H9 (cell line): ENCODE measurements at regions not wholly inside any gene's neighbourhood (a gene's known extent, or its start where the extent isn't known, plus 50 kb on each side); places are given as distances from the start of the nearest gene placed in this dataset.

ENCODE experiments used
- DNase-seq: peaks from one replicate; pipeline ENCODE4 v3.0.0-alpha.2; 2017
- H2AFZ ChIP-seq: one replicate; pipeline ENCODE4 v1.6.1; 2013; ENCODE audit warnings: mild to moderate bottlenecking, low read length, control low read depth, moderate library complexity
- H2AK5ac ChIP-seq: 2 replicates; pipeline ENCODE4 v1.6.1; 2013; ENCODE audit warnings: low read length, control low read depth, mixed read lengths; ENCODE audit not compliant: insufficient read length
- H2BK120ac ChIP-seq: one replicate; pipeline ENCODE4 v1.6.1; 2013; ENCODE audit warnings: low read depth, mild to moderate bottlenecking, low read length, control low read depth, inconsistent platforms; ENCODE audit not compliant: poor library complexity, severe bottlenecking
- H2BK12ac ChIP-seq: 2 replicates; pipeline ENCODE4 v1.6.1; 2013; ENCODE audit warnings: low read length, control low read depth, mixed read lengths, low read depth; ENCODE audit not compliant: insufficient read length
- H2BK15ac ChIP-seq: 2 replicates; pipeline ENCODE4 v1.6.1; 2013; ENCODE audit warnings: low read depth, low read length, control low read depth
- H2BK20ac ChIP-seq: one replicate; pipeline ENCODE4 v1.6.1; 2013; ENCODE audit warnings: low read depth, mild to moderate bottlenecking, low read length, control low read depth, inconsistent platforms; ENCODE audit not compliant: poor library complexity, severe bottlenecking
- H2BK5ac ChIP-seq: 2 replicates; pipeline ENCODE4 v1.6.1; 2013; ENCODE audit warnings: low read length, control low read depth, mixed read lengths; ENCODE audit not compliant: insufficient read length
- H3K14ac ChIP-seq: 2 replicates; pipeline ENCODE4 v1.6.1; 2013; ENCODE audit warnings: low read length, control low read depth; ENCODE audit not compliant: insufficient read depth
- H3K18ac ChIP-seq: 2 replicates; pipeline ENCODE4 v1.6.1; 2013; ENCODE audit warnings: low read depth, mild to moderate bottlenecking, mixed read lengths, low read length, control low read depth; ENCODE audit not compliant: insufficient read length
- H3K23ac ChIP-seq: 2 replicates; pipeline ENCODE4 v1.6.1; 2013; ENCODE audit warnings: low read length, control low read depth, mixed read lengths, low read depth; ENCODE audit not compliant: insufficient read length
- H3K23me2 ChIP-seq: 2 replicates; pipeline ENCODE4 v1.6.1; 2013; ENCODE audit warnings: low read depth, mild to moderate bottlenecking, mixed read lengths, low read length, control low read depth; ENCODE audit not compliant: insufficient read length, poor library complexity, severe bottlenecking
- H3K27ac ChIP-seq: 2 replicates; pipeline ENCODE4 v1.5.1; 2013; ENCODE audit warnings: low read length, control low read depth, mixed read lengths, low read depth; ENCODE audit not compliant: insufficient read length
- H3K27me3 ChIP-seq: 2 replicates; pipeline ENCODE4 v1.6.1; 2013; ENCODE audit warnings: low read length, control low read depth, inconsistent platforms; ENCODE audit not compliant: insufficient read depth
- H3K4ac ChIP-seq: 2 replicates; pipeline ENCODE4 v1.6.1; 2013; ENCODE audit warnings: low read depth, mild to moderate bottlenecking, control low read depth, inconsistent platforms, low read length, moderate library complexity
- H3K4me1 ChIP-seq: 2 replicates; pipeline ENCODE4 v1.6.1; 2013; ENCODE audit warnings: low read length, control low read depth, inconsistent platforms; ENCODE audit not compliant: insufficient read depth
- H3K4me2 ChIP-seq: 2 replicates; pipeline ENCODE4 v1.6.1; 2013; ENCODE audit warnings: low read length, control low read depth, mixed read lengths; ENCODE audit not compliant: insufficient read length, insufficient read depth
- H3K56ac ChIP-seq: 2 replicates; pipeline ENCODE4 v1.6.1; 2013; ENCODE audit warnings: low read depth, mild to moderate bottlenecking, mixed read lengths, low read length, control low read depth; ENCODE audit not compliant: insufficient read length
- H3K79me1 ChIP-seq: 2 replicates; pipeline ENCODE4 v1.6.1; 2013; ENCODE audit warnings: low read depth, mild to moderate bottlenecking, moderate library complexity, low read length, control low read depth, inconsistent platforms; ENCODE audit not compliant: insufficient read depth, poor library complexity, severe bottlenecking
- H3K79me2 ChIP-seq: 2 replicates; pipeline ENCODE4 v1.6.1; 2013; ENCODE audit warnings: low read length, control low read depth, inconsistent platforms; ENCODE audit not compliant: insufficient read depth
- H3K9ac ChIP-seq: 2 replicates; pipeline ENCODE4 v1.6.1; 2013; ENCODE audit warnings: low read length, control low read depth, mixed read lengths; ENCODE audit not compliant: insufficient read length; ENCODE audit errors: extremely low read depth
- H3K9me3 ChIP-seq: one replicate; pipeline ENCODE4 v1.6.1; 2013; ENCODE audit warnings: low read depth, low read length, inconsistent platforms; ENCODE audit not compliant: control insufficient read depth
- H3T11ph ChIP-seq: one replicate; pipeline ENCODE4 v1.6.1; 2013; ENCODE audit warnings: mild to moderate bottlenecking, low read length, control low read depth, inconsistent platforms
- H4K20me1 ChIP-seq: one replicate; pipeline ENCODE4 v1.6.1; 2013; ENCODE audit not compliant: control insufficient read depth, insufficient read length, insufficient read depth
- H4K5ac ChIP-seq: 2 replicates; pipeline ENCODE4 v1.6.1; 2013; ENCODE audit warnings: low read depth, mild to moderate bottlenecking, mixed read lengths, low read length, control low read depth; ENCODE audit not compliant: insufficient read length
- H4K8ac ChIP-seq: replicated peaks from 2 replicates; pipeline ENCODE4 v1.6.1; 2013; ENCODE audit warnings: low read length, control low read depth, mixed read lengths, low read depth; ENCODE audit not compliant: insufficient read length
- H4K91ac ChIP-seq: 2 replicates; pipeline ENCODE4 v1.6.1; 2013; ENCODE audit warnings: low read depth, mild to moderate bottlenecking, moderate library complexity, mixed read lengths, low read length, control low read depth; ENCODE audit not compliant: insufficient read length
- H3K27ac Mint-ChIP-seq, 3 experiments: 2 replicates in 2 of 3; 3 replicates in 1 of 3; pipeline ENCODE4 v1.8.0; 2020 to 2021; ENCODE audit warnings: mixed read lengths in 3 of 3, mild to moderate bottlenecking in 1 of 3, moderate library complexity in 1 of 3
- H3K27me3 Mint-ChIP-seq: 2 replicates; pipeline ENCODE4 v1.8.0; 2021; ENCODE audit warnings: low read depth, mild to moderate bottlenecking, moderate library complexity, mixed read lengths
- H3K36me3 Mint-ChIP-seq, 3 experiments: 2 replicates in 2 of 3; 3 replicates in 1 of 3; pipeline ENCODE4 v1.8.0; 2020 to 2021; ENCODE audit warnings: low read depth in 3 of 3, mixed read lengths in 3 of 3; ENCODE audit not compliant: insufficient read depth in 1 of 3
- H3K4me1 Mint-ChIP-seq, 2 experiments: 2 replicates each; pipeline ENCODE4 v1.8.0; 2020; ENCODE audit warnings: mixed read lengths in 2 of 2
- H3K4me3 Mint-ChIP-seq, 2 experiments: 2 replicates in 1 of 2; 3 replicates in 1 of 2; pipeline ENCODE4 v1.8.0; 2020 to 2021; ENCODE audit warnings: mild to moderate bottlenecking in 2 of 2, mixed read lengths in 2 of 2, moderate library complexity in 1 of 2
- H3K9me3 Mint-ChIP-seq, 2 experiments: 2 replicates in 1 of 2; 3 replicates in 1 of 2; pipeline ENCODE4 v1.8.0; 2020; ENCODE audit warnings: mild to moderate bottlenecking in 2 of 2, mixed read lengths in 2 of 2, moderate library complexity in 1 of 2
- CTCF ChIP-seq: fragments of 200-600 bp; sonication (generic); conservative IDR thresholded peaks from 3 replicates; pipeline ENCODE4 v1.8.0; 2021; ENCODE audit warnings: antibody characterized with exemption, mild to moderate bottlenecking
- WGBS: extraction: QIAGEN DNeasy Blood & Tissue Kit; methylation state at CpG from one replicate; pipeline ENCODE4 v1.1.7; 2013; ENCODE audit warnings: missing lambda C conversion rate, low lambda C conversion rate, mixed read lengths; ENCODE audit not compliant: insufficient read length; ENCODE audit errors: extremely low coverage; 5-methylcytosine and 5-hydroxymethylcytosine counted together

- Histone ChIP-seq H4K5ac (no peak overlapping the region), H2AFZ (no peak overlapping the region), H3K79me1 (no peaks in the 10 kb centered on the region), H3K23ac (no peak overlapping the region), H3K9ac (no peak overlapping the region), H3K18ac (no peak overlapping the region), H3K4ac (no peak overlapping the region), H2BK120ac (no peak overlapping the region), H2BK15ac (no peak overlapping the region), H2BK20ac (no peak overlapping the region), H4K20me1 (no peaks in the 10 kb centered on the region), H3K4me2 (no peak overlapping the region), H4K91ac (no peak overlapping the region), H3K14ac (no peak overlapping the region), H3K56ac (no peak overlapping the region), H3K27me3 (no peaks in the 10 kb centered on the region), H2AK5ac (no peak overlapping the region), H2BK12ac (no peak overlapping the region), H3K23me2 (no peaks in the 10 kb centered on the region), H3K79me2 (no peaks in the 10 kb centered on the region), H4K8ac (no peak overlapping the region), H2BK5ac (no peak overlapping the region), H3T11ph (no peak overlapping the region), H3K9me3 (no peaks in the 10 kb centered on the region), H3K4me1 (no peaks in the 10 kb centered on the region), H3K27ac (no peak overlapping the region)
- Mint-ChIP-seq H3K4me1 (no peaks in the 10 kb centered on the region), H3K36me3 (no peaks in the 10 kb centered on the region), H3K27ac (no peak overlapping the region), H3K4me3 (no peak overlapping the region), H3K9me3 (no peaks in the 10 kb centered on the region), H3K27me3 (no peaks in the 10 kb centered on the region)
- no CpG with 5 or more reads among the region's 3 CpGs for WGBS
- DNase-seq = no peak
- TF ChIP-seq CTCF = no peak
Observed at GRCh38 chr2:163436963-163437362, 298.8 kb downstream of the FIGN start.
